Endodermal cell (in vitro differentiated cells): ENCODE measurements at regions not wholly inside any gene's neighbourhood (a gene's known extent, or its start where the extent isn't known, plus 50 kb on each side); places are given as distances from the start of the nearest gene placed in this dataset.
"Not testable (repeated sequence)": the region's sequence is repeated elsewhere in the genome, so short reads cannot be mapped to it uniquely, and the experiment has no call there.

Experiments
- DNase-seq: peaks from one replicate; pipeline ENCODE4 v3.0.0-alpha.2; 2017
- H3K27ac ChIP-seq: 2 replicates; pipeline ENCODE4 v1.5.1; 2013; ENCODE audit warnings: mild to moderate bottlenecking, low read depth, low read length, moderate library complexity
- H3K27me3 ChIP-seq: 2 replicates; pipeline ENCODE4 v1.6.1; 2013; ENCODE audit warnings: mild to moderate bottlenecking, low read length, moderate library complexity; ENCODE audit not compliant: insufficient read depth, control insufficient read depth, poor library complexity, severe bottlenecking
- H3K36me3 ChIP-seq: 2 replicates; pipeline ENCODE4 v1.7.0; 2013; ENCODE audit warnings: mild to moderate bottlenecking, low read length, moderate library complexity; ENCODE audit not compliant: control insufficient read depth, insufficient read depth
- H3K4me1 ChIP-seq: one replicate; pipeline ENCODE4 v1.7.0; 2013; ENCODE audit warnings: low read length; ENCODE audit not compliant: control insufficient read depth, insufficient read depth
- H3K4me3 ChIP-seq: 2 replicates; pipeline ENCODE4 v1.5.1; 2013; ENCODE audit warnings: mild to moderate bottlenecking, low read length, moderate library complexity
- H3K9ac ChIP-seq: 2 replicates; pipeline ENCODE4 v1.6.1; 2013; ENCODE audit warnings: mild to moderate bottlenecking, low read length, moderate library complexity; ENCODE audit not compliant: poor library complexity, severe bottlenecking; ENCODE audit errors: extremely low read depth
- H3K9me3 ChIP-seq: 2 replicates; pipeline ENCODE4 v1.6.1; 2013; ENCODE audit warnings: mild to moderate bottlenecking, low read length, moderate library complexity; ENCODE audit not compliant: control insufficient read depth
- H3K27ac Mint-ChIP-seq: 2 replicates; pipeline ENCODE4 v1.8.0; 2020; ENCODE audit warnings: mixed read lengths
- H3K27me3 Mint-ChIP-seq: 2 replicates; pipeline ENCODE4 v1.8.0; 2021; ENCODE audit warnings: mild to moderate bottlenecking, mixed read lengths; ENCODE audit not compliant: insufficient read depth
- H3K36me3 Mint-ChIP-seq: 2 replicates; pipeline ENCODE4 v1.8.0; 2020; ENCODE audit warnings: low read depth, mixed read lengths
- H3K4me1 Mint-ChIP-seq: 2 replicates; pipeline ENCODE4 v1.8.0; 2020; ENCODE audit warnings: mixed read lengths
- H3K4me3 Mint-ChIP-seq: 2 replicates; pipeline ENCODE4 v1.8.0; 2020; ENCODE audit warnings: mild to moderate bottlenecking, moderate library complexity, mixed read lengths
- H3K9me3 Mint-ChIP-seq: 2 replicates; pipeline ENCODE4 v1.8.0; 2020; ENCODE audit warnings: mild to moderate bottlenecking, mixed read lengths
- CTCF ChIP-seq: fragments of 200-600 bp; sonication (generic); conservative IDR thresholded peaks from 2 replicates; pipeline ENCODE4 v1.5.0; 2021; ENCODE audit warnings: antibody characterized with exemption, mild to moderate bottlenecking
- WGBS, 2 experiments: methylation state at CpG; one replicate each; pipeline versions ENCODE4 v1.1.5 to v1.1.7; 2013; ENCODE audit warnings: missing lambda C conversion rate in 2 of 2, mixed read lengths in 1 of 2; ENCODE audit not compliant: insufficient coverage in 1 of 2, insufficient read length in 1 of 2; 5-methylcytosine and 5-hydroxymethylcytosine counted together

- Histone ChIP-seq H3K9ac (no peak overlapping the region), H3K36me3 (no peaks in the 10 kb centered on the region), H3K4me3 (no peak overlapping the region), H3K27me3 (no peaks in the 10 kb centered on the region), H3K27ac (no peak overlapping the region), H3K4me1 (no peaks in the 10 kb centered on the region), H3K9me3 (no peaks in the 10 kb centered on the region)
- Mint-ChIP-seq H3K4me1 (peaks cover 13% of the 10 kb centered on the region), H3K27me3 (peaks cover 2% of the 10 kb centered on the region), H3K9me3 (peaks cover 13% of the 10 kb centered on the region), H3K4me3 (no peak overlapping the region), H3K36me3 (peaks cover 2% of the 10 kb centered on the region), H3K27ac (peak overlapping the region; percentile 13)
- DNase-seq, result no peak
- WGBS, 2 experiments, result 92% methylated on average over 8 of the region's 8 CpGs; no CpG with 5 or more reads in 1 of the 2 experiments
- TF ChIP-seq CTCF, result no peak
Observed at GRCh38 chrX:3442691-3443090, 96.2 kb upstream of the MXRA5 start.

- Mint-ChIP-seq H3K9me3 (peaks cover 11% of the 10 kb centered on the region), H3K36me3 (peaks cover 2% of the 10 kb centered on the region), H3K4me3 (no peak overlapping the region), H3K4me1 (peaks cover 13% of the 10 kb centered on the region), H3K27me3 (no peaks in the 10 kb centered on the region), H3K27ac (no peak overlapping the region)
- no peaks in the 10 kb centered on the region for H3K4me1 ChIP-seq
- H3K9me3 ChIP-seq, result no peaks in the 10 kb centered on the region
- no peak overlapping the region for H3K27ac ChIP-seq
- no peak for TF ChIP-seq CTCF
- no peak for DNase-seq
- H3K4me3 ChIP-seq, result no peak overlapping the region
- H3K36me3 ChIP-seq, result no peaks in the 10 kb centered on the region
- H3K9ac ChIP-seq, result no peak overlapping the region
- H3K27me3 ChIP-seq, result no peaks in the 10 kb centered on the region
- WGBS, 2 experiments, result 91% methylated on average over 5 of the region's 5 CpGs; no CpG with 5 or more reads in 1 of the 2 experiments
Observed at GRCh38 chrX:3440981-3441380, 94.5 kb upstream of the MXRA5 start.

DNA sequence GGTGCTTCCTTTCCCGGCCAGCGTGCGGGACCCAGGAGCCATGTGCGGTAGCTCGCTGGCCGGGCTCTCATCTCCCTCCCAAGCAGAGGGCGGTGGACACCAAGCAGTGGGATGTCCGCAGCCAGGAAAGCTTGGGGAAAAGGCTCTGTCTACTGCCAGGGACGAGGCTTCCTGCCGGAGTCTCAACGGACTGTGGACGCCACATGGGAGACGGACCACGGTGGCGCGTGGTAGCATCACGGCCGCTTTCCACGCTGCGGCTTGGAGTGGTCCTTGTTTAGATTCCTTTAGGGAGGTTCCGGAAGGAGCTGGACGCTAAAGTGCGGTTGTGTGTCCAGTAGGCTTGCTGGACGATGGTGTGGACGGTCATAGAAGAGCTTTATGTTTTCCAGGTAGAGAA lies 89.5 kb upstream of the MXRA5 start:
- H3K27ac ChIP-seq, H3K27ac Mint-ChIP-seq, H3K4me1 ChIP-seq, H3K4me1 Mint-ChIP-seq, H3K9me3 ChIP-seq, H3K4me3 Mint-ChIP-seq, H3K9ac ChIP-seq, H3K4me3 ChIP-seq, H3K36me3 ChIP-seq, H3K27me3 Mint-ChIP-seq, H3K27me3 ChIP-seq, H3K36me3 Mint-ChIP-seq, DNase-seq, H3K9me3 Mint-ChIP-seq: not testable (repeated sequence)
- WGBS, 2 experiments, result 98% methylated on average over 6 of the region's 25 CpGs; no CpG with 5 or more reads in 1 of the 2 experiments

DNA sequence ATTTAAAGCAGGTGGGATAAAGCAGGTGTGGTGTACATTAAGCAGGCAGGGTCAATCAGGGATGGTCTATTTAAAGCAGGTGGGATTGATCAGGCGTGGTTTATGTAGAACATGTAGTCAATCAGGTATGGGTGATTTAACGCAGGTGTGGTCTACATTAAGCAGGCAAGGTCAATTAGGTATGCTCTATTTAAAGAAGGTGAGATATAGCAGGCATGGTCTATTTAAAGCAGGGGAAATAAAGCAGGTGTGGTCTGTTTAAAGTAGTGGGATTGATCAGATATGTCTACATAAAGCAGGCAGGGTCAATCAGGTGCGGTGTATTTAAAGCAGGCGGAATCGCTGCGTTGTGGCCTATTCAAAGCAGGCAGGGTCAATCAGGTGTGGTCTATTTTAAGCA lies 88.6 kb upstream of the MXRA5 start:
- 99 to 100% methylated on average over 1 to 6 of the region's 6 CpGs for WGBS, 2 experiments
- Mint-ChIP-seq H3K27ac (no peak overlapping the region), H3K9me3 (peaks cover 3% of the 10 kb centered on the region), H3K4me1 (no peaks in the 10 kb centered on the region), H3K27me3 (peaks cover 6% of the 10 kb centered on the region), H3K4me3 (no peak overlapping the region), H3K36me3 (no peaks in the 10 kb centered on the region)
- Histone ChIP-seq H3K27ac (no peak overlapping the region), H3K4me1 (no peaks in the 10 kb centered on the region), H3K9ac (no peak overlapping the region), H3K27me3 (no peaks in the 10 kb centered on the region), H3K9me3 (no peaks in the 10 kb centered on the region), H3K4me3 (no peak overlapping the region), H3K36me3 (no peaks in the 10 kb centered on the region)
- no peak for TF ChIP-seq CTCF
- DNase-seq, result no peak
